ENCODE measurements at regions not wholly inside any gene's neighbourhood (a gene's known extent, or its start where the extent isn't known, plus 50 kb on each side); places are given as distances from the start of the nearest gene placed in this dataset.

GRCh38 chr16:82563401-82563800 is 63.4 kb upstream of the CDH13 start:
- no peak overlapping the region for H2BK20ac ChIP-seq (ENCODE audit: low read depth, low read length)
- no peak overlapping the region for H2BK5ac ChIP-seq (ENCODE audit: low read depth, low read length, poor library complexity, severe bottlenecking)
- H3K4me1 ChIP-seq (ENCODE audit: control insufficient read depth, insufficient read depth, low read length), result no peaks in the 10 kb centered on the region
- no peaks in the 10 kb centered on the region for H3K79me1 ChIP-seq (ENCODE audit: low read depth in 1 of 2, low read length in 2 of 2)
- no peak overlapping the region for H3K4me3 ChIP-seq (ENCODE audit: insufficient read depth, low read depth, low read length)
- no peaks in the 10 kb centered on the region for H3K9me1 ChIP-seq (ENCODE audit: insufficient read depth, low read length)
- H2AFZ ChIP-seq (replicated peaks; ENCODE audit: low read length, poor library complexity), result no peak overlapping the region
- H3K36me3 ChIP-seq (ENCODE audit: control insufficient read depth, insufficient read depth, low read length), result no peaks in the 10 kb centered on the region
- H4K5ac ChIP-seq (ENCODE audit: low read depth, low read length), result no peak overlapping the region
- no peak overlapping the region for H3K23ac ChIP-seq (ENCODE audit: low read depth, low read length)
- no peak overlapping the region for H2BK15ac ChIP-seq (ENCODE audit: low read depth, low read length)
- H2AK5ac ChIP-seq (ENCODE audit: low read depth, low read length), result no peak overlapping the region
- ChIA-PET CTCF (no interaction called here), POLR2A (ENCODE audit: unreplicated experiment) (no interaction called here)
- WGBS, 2 experiments (ENCODE audit: extremely low coverage in 2 of 2, insufficient read length in 1 of 2), result no CpG with 5 or more reads among the region's 3 CpGs
- H2AK9ac ChIP-seq (replicated peaks; ENCODE audit: low read depth, low read length, poor library complexity), result no peak overlapping the region
- dilution Hi-C loops (cut with HindIII; ENCODE audit: low sequenced_read_pairs, unreplicated experiment), result no loop called here
- H3K27me3 ChIP-seq (ENCODE audit: control insufficient read depth, insufficient read depth, low read length), result no peaks in the 10 kb centered on the region
- H2BK120ac ChIP-seq (ENCODE audit: low read depth, low read length), result no peak overlapping the region
- ATAC-seq (ENCODE audit: low read depth), result no peak
- BruUV-seq (replicated peaks), result no TSS peak
- no peak overlapping the region for H3K4ac ChIP-seq (ENCODE audit: low read depth, low read length)
- H3K9ac ChIP-seq (ENCODE audit: low read depth, low read length), result no peak overlapping the region
- no peak overlapping the region for H4K91ac ChIP-seq (ENCODE audit: insufficient read depth, low read depth, low read length)
- no peaks in the 10 kb centered on the region for H4K20me1 ChIP-seq (ENCODE audit: insufficient read depth, low read length)
- H4K8ac ChIP-seq (ENCODE audit: low read depth in 2 of 2, low read length in 2 of 2), result no peak overlapping the region
- intact Hi-C loops (cut with micrococcal nuclease), result no loop called here
- H3K4me2 ChIP-seq (ENCODE audit: low read depth, low read length), result no peak overlapping the region
- H3K14ac ChIP-seq (replicated peaks; ENCODE audit: low read depth, low read length), result no peak overlapping the region
- in situ Hi-C loops (cut with MboI; ENCODE audit: low sequenced_read_pairs), result no loop called here
- H3K56ac ChIP-seq (ENCODE audit: extremely low read depth, insufficient read depth, low read length), result no peak overlapping the region
- TF ChIP-seq SMC3 (IDR thresholded peaks at IDR 0.05; ENCODE audit: low read depth, low read length) (no peak), BHLHE40 (IDR thresholded peaks at IDR 0.05; ENCODE audit: low read depth, low read length) (no peak), POLR2A (IDR thresholded peaks at IDR 0.05; ENCODE audit: low read depth, low read length) (no peak), NFE2L2 (IDR thresholded peaks at IDR 0.05; ENCODE audit: low read depth, low read length) (no peak), CHD1 (IDR thresholded peaks at IDR 0.05; ENCODE audit: low read depth, low read length) (no peak), FOS (IDR thresholded peaks at IDR 0.05; ENCODE audit: low read depth, low read length) (no peak), RFX5 (IDR thresholded peaks at IDR 0.05; ENCODE audit: low read depth, low read length) (no peak), CEBPB (IDR thresholded peaks at IDR 0.05; ENCODE audit: low read depth, low read length) (no peak), MAZ (IDR thresholded peaks at IDR 0.05; ENCODE audit: borderline replicate concordance, low read depth, low read length) (no peak), RCOR1 (IDR thresholded peaks at IDR 0.05; ENCODE audit: insufficient replicate concordance, low read length) (no peak)
- TF ChIP-seq, protein P1, sequence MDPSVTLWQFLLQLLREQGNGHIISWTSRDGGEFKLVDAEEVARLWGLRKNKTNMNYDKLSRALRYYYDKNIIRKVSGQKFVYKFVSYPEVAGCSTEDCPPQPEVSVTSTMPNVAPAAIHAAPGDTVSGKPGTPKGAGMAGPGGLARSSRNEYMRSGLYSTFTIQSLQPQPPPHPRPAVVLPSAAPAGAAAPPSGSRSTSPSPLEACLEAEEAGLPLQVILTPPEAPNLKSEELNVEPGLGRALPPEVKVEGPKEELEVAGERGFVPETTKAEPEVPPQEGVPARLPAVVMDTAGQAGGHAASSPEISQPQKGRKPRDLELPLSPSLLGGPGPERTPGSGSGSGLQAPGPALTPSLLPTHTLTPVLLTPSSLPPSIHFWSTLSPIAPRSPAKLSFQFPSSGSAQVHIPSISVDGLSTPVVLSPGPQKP (IDR thresholded peaks at IDR 0.05; ENCODE audit: borderline replicate concordance, low read depth, low read length), result no peak
- TF ChIP-seq, protein P2, sequence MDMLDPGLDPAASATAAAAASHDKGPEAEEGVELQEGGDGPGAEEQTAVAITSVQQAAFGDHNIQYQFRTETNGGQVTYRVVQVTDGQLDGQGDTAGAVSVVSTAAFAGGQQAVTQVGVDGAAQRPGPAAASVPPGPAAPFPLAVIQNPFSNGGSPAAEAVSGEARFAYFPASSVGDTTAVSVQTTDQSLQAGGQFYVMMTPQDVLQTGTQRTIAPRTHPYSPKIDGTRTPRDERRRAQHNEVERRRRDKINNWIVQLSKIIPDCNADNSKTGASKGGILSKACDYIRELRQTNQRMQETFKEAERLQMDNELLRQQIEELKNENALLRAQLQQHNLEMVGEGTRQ (IDR thresholded peaks at IDR 0.05; ENCODE audit: low read depth, low read length), result no peak
- no peak overlapping the region for H3K18ac ChIP-seq (ENCODE audit: low read depth, low read length)
- H3K27ac ChIP-seq (ENCODE audit: insufficient read depth, low read length), result no peak overlapping the region
- peaks cover 2% of the 10 kb centered on the region; the same call in 1 of the 2 replicates for H3K9me3 ChIP-seq (ENCODE audit: control insufficient read depth, insufficient read depth, low read length)
- DNase-seq, result no peak
